CD14-positive monocyte (primary cell): ENCODE measurements at regions not wholly inside any gene's neighbourhood (a gene's known extent, or its start where the extent isn't known, plus 50 kb on each side); places are given as distances from the start of the nearest gene placed in this dataset.

Experiments
- DNase-seq, 3 donors: peaks; one replicate each; pipeline ENCODE4 v3.0.0-alpha.2; 2011 to 2022
- H2AFZ ChIP-seq: 2 replicates; pipeline ENCODE4 v1.6.0; 2012; ENCODE audit warnings: mild to moderate bottlenecking, low read depth, low read length, inconsistent platforms; ENCODE audit not compliant: insufficient read depth, poor library complexity, severe bottlenecking
- H3K27ac ChIP-seq, 2 donors: 1 replicate in 1 of 2; 2 replicates in 1 of 2; pipeline ENCODE4 v1.5.1; 2012 to 2013; ENCODE audit warnings: low read length in 2 of 2, control low read depth in 1 of 2, inconsistent platforms in 1 of 2, low read depth in 1 of 2, mild to moderate bottlenecking in 1 of 2
- H3K27me3 ChIP-seq, 2 donors: one replicate each; pipeline versions ENCODE4 v1.6.0 to v1.6.1; 2011 to 2013; ENCODE audit warnings: low read length in 2 of 2; ENCODE audit not compliant: control insufficient read depth in 2 of 2, insufficient read depth in 2 of 2
- H3K36me3 ChIP-seq, 2 donors: replicated peaks in 1 of 2; 1 replicate in 1 of 2; 2 replicates in 1 of 2; pipeline versions ENCODE4 v1.5.1 to v1.6.1; 2012 to 2013; ENCODE audit warnings: low read length in 2 of 2, control low read depth in 1 of 2, inconsistent platforms in 1 of 2, mild to moderate bottlenecking in 1 of 2; ENCODE audit not compliant: insufficient read depth in 2 of 2, control insufficient read depth in 1 of 2
- H3K4me1 ChIP-seq, 2 donors: 1 replicate in 1 of 2; 2 replicates in 1 of 2; pipeline versions ENCODE4 v1.5.1 to v1.6.1; 2012 to 2013; ENCODE audit warnings: low read length in 2 of 2, control low read depth in 1 of 2, inconsistent platforms in 1 of 2, mild to moderate bottlenecking in 1 of 2, moderate library complexity in 1 of 2; ENCODE audit not compliant: insufficient read depth in 2 of 2, control insufficient read depth in 1 of 2
- H3K4me2 ChIP-seq: replicated peaks from 2 replicates; pipeline ENCODE3; 2012; ENCODE audit warnings: low read length, moderate library complexity, mild to moderate bottlenecking; ENCODE audit not compliant: poor library complexity, severe bottlenecking; ENCODE audit errors: extremely low read depth
- H3K4me3 ChIP-seq, 3 experiments: fragments of 200-600 bp in 1 of 3; sonication (generic) in 1 of 3; replicated peaks in 1 of 3; 1 replicate in 2 of 3; 2 replicates in 1 of 3; pipeline ENCODE4 v1.5.1; 2011 to 2013; ENCODE audit warnings: low read length in 3 of 3, mild to moderate bottlenecking in 3 of 3, control low read depth in 2 of 3, low read depth in 2 of 3, inconsistent platforms in 1 of 3, moderate library complexity in 1 of 3
- H3K79me2 ChIP-seq: 2 replicates; pipeline ENCODE4 v1.6.0; 2012; ENCODE audit warnings: mild to moderate bottlenecking, control low read depth, inconsistent platforms, low read length, moderate library complexity; ENCODE audit not compliant: insufficient read depth
- H3K9ac ChIP-seq: 2 replicates; pipeline ENCODE4 v1.6.0; 2017; ENCODE audit warnings: low read length, mild to moderate bottlenecking; ENCODE audit not compliant: insufficient read depth, poor library complexity, severe bottlenecking
- H3K9me3 ChIP-seq, 2 donors: replicated peaks in 1 of 2; 1 replicate in 1 of 2; 2 replicates in 1 of 2; pipeline versions ENCODE4 v1.5.1 to v1.6.1; 2012 to 2013; ENCODE audit warnings: low read length in 2 of 2, control low read depth in 1 of 2; ENCODE audit not compliant: control insufficient read depth in 1 of 2, insufficient read depth in 1 of 2
- H4K20me1 ChIP-seq: 2 replicates; pipeline ENCODE4 v1.6.0; 2012; ENCODE audit warnings: mild to moderate bottlenecking, low read length, control low read depth, moderate library complexity; ENCODE audit not compliant: insufficient read depth
- H3K27ac Mint-ChIP-seq, 7 donors: one replicate each; pipeline ENCODE4 v1.8.0; 2020; ENCODE audit warnings: mild to moderate bottlenecking in 7 of 7, mixed read lengths in 7 of 7, moderate library complexity in 6 of 7, inconsistent platforms in 2 of 7
- H3K27me3 Mint-ChIP-seq, 3 donors: one replicate each; pipeline ENCODE4 v1.8.0; 2021 to 2022; ENCODE audit warnings: low read depth in 3 of 3, mild to moderate bottlenecking in 3 of 3, mixed read lengths in 3 of 3, moderate library complexity in 3 of 3, inconsistent platforms in 1 of 3
- H3K36me3 Mint-ChIP-seq, 2 donors: one replicate each; pipeline ENCODE4 v1.8.0; 2020; ENCODE audit warnings: mixed read lengths in 2 of 2, inconsistent platforms in 1 of 2, mild to moderate bottlenecking in 1 of 2
- H3K4me1 Mint-ChIP-seq: one replicate; pipeline ENCODE4 v1.8.0; 2020; ENCODE audit warnings: mild to moderate bottlenecking, mixed read lengths
- H3K4me3 Mint-ChIP-seq, 2 donors: one replicate each; pipeline ENCODE4 v1.8.0; 2020; ENCODE audit warnings: mild to moderate bottlenecking in 2 of 2, mixed read lengths in 2 of 2, moderate library complexity in 1 of 2
- H3K9me3 Mint-ChIP-seq, 7 donors: one replicate each; pipeline ENCODE4 v1.8.0; 2020 to 2022; ENCODE audit warnings: mixed read lengths in 7 of 7, mild to moderate bottlenecking in 6 of 7, moderate library complexity in 6 of 7, inconsistent platforms in 2 of 7
- CTCF ChIP-seq: fragments of 200-600 bp; IDR thresholded peaks from one replicate; pipeline ENCODE4 v1.8.0; 2022; ENCODE audit warnings: antibody characterized with exemption, mild to moderate bottlenecking
- WGBS: methylation state at CpG from one replicate; pipeline ENCODE4 v1.1.5; 2013; ENCODE audit warnings: missing lambda C conversion rate; ENCODE audit not compliant: insufficient coverage; 5-methylcytosine and 5-hydroxymethylcytosine counted together
- intact Hi-C, 2 donors: fragments of 100-400 bp; cut with micrococcal nuclease; formaldehyde crosslinking; loops; one replicate each; pipeline versions ENCODE4 v1.15.0 to v1.15.1; 2023

GRCh38 chr4:57308301-57308700 is 198.1 kb upstream of the IGFBP7 start:
- DNase-seq: no peak
- H2AFZ ChIP-seq: no peak overlapping the region
- no peak overlapping the region for H3K4me2 ChIP-seq
- no peak for TF ChIP-seq CTCF
- no peaks in the 10 kb centered on the region for H4K20me1 ChIP-seq
- H3K4me3 ChIP-seq: no peak overlapping the region
- no peaks in the 10 kb centered on the region for H3K36me3 ChIP-seq
- no peaks in the 10 kb centered on the region for H3K79me2 ChIP-seq
- peaks cover 0 to 3% (median 0%) of the 10 kb centered on the region in 7 donors for H3K9me3 Mint-ChIP-seq
- no peaks in the 10 kb centered on the region for H3K36me3 Mint-ChIP-seq
- H3K4me1 ChIP-seq: no peaks in the 10 kb centered on the region
- H3K9me3 ChIP-seq: peaks cover 0 to 3% of the 10 kb centered on the region in 2 donors
- no peak overlapping the region for H3K27ac ChIP-seq
- H3K27me3 ChIP-seq: no peaks in the 10 kb centered on the region
- no peaks in the 10 kb centered on the region for H3K4me1 Mint-ChIP-seq
- H3K9ac ChIP-seq: no peak overlapping the region
- no CpG with 5 or more reads among the region's 2 CpGs for WGBS
- H3K4me3 Mint-ChIP-seq: no peak overlapping the region
- H3K27ac Mint-ChIP-seq: no peak overlapping the region
- intact Hi-C loops: no loop called here
- H3K27me3 Mint-ChIP-seq: peaks cover 1 to 3% (median 2%) of the 10 kb centered on the region in 3 donors

- H3K4me3 ChIP-seq: no peak overlapping the region
- intact Hi-C loops: no loop called here
- H3K36me3 ChIP-seq: no peaks in the 10 kb centered on the region
- no peak for TF ChIP-seq CTCF
- peaks cover 2 to 5% (median 3%) of the 10 kb centered on the region in 3 donors for H3K27me3 Mint-ChIP-seq
- DNase-seq: no peak
- no peaks in the 10 kb centered on the region for H3K27me3 ChIP-seq
- H3K4me1 ChIP-seq: no peaks in the 10 kb centered on the region
- peaks cover 0 to 10% (median 4%) of the 10 kb centered on the region in 7 donors for H3K9me3 Mint-ChIP-seq
- H4K20me1 ChIP-seq: no peaks in the 10 kb centered on the region
- H3K4me3 Mint-ChIP-seq: no peak overlapping the region
- no peak overlapping the region for H3K9ac ChIP-seq
- H3K36me3 Mint-ChIP-seq: no peaks in the 10 kb centered on the region
- no peak overlapping the region for H2AFZ ChIP-seq
- 100% methylated on average over 4 of the region's 5 CpGs for WGBS
- H3K79me2 ChIP-seq: no peaks in the 10 kb centered on the region
- H3K27ac ChIP-seq: no peak overlapping the region
- peaks cover 0 to 3% of the 10 kb centered on the region in 2 donors for H3K9me3 ChIP-seq
- H3K4me2 ChIP-seq: no peak overlapping the region
- no peaks in the 10 kb centered on the region for H3K4me1 Mint-ChIP-seq
- H3K27ac Mint-ChIP-seq: no peak overlapping the region
These were observed 195.7 kb upstream of the IGFBP7 start for GRCh38 chr4:57305836-57306235.
